Astrocyte of the spinal cord (primary cell): ENCODE measurements at regions not wholly inside any gene's neighbourhood (a gene's known extent, or its start where the extent isn't known, plus 50 kb on each side); places are given as distances from the start of the nearest gene placed in this dataset.

ENCODE experiments used
- DNase-seq: peaks from one replicate; pipeline ENCODE4 v3.0.0; 2011; ENCODE audit warnings: low read depth, low spot score
- H3K4me3 ChIP-seq: 2 replicates; pipeline ENCODE4 v1.5.1; 2011; ENCODE audit warnings: low read depth, mild to moderate bottlenecking, low read length, moderate library complexity
- in situ Hi-C: cut with HindIII; loops from 2 replicates; pipeline ENCODE4 v1.10.0; 2017; ENCODE audit warnings: low sequenced_read_pairs
- TF ChIP-seq, protein P1 (sequence below): IDR thresholded peaks from 2 replicates; pipeline ENCODE4 v1.5.1; 2012; ENCODE audit warnings: low read depth, mild to moderate bottlenecking, low read length, inconsistent platforms

DNA sequence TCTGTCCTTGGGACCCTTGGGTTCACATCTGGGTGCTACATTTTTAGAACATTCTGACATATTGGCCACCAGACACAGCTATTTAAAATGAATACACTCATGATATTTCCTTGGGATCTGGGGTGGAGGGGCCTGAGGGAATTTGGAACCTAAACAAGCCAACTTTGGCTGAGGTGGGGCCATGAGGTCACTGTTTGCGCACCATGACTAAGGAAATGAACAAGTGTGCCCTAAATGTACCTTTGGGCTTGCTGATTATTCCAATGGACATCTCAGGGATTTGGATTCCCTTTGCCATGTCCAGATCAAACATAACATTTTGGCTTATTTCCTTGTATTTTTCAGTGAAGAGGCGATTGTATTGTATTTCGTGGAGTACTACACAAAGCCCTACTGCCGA lies 80.5 kb upstream of the SEC11C start:
- TF ChIP-seq, protein P1, sequence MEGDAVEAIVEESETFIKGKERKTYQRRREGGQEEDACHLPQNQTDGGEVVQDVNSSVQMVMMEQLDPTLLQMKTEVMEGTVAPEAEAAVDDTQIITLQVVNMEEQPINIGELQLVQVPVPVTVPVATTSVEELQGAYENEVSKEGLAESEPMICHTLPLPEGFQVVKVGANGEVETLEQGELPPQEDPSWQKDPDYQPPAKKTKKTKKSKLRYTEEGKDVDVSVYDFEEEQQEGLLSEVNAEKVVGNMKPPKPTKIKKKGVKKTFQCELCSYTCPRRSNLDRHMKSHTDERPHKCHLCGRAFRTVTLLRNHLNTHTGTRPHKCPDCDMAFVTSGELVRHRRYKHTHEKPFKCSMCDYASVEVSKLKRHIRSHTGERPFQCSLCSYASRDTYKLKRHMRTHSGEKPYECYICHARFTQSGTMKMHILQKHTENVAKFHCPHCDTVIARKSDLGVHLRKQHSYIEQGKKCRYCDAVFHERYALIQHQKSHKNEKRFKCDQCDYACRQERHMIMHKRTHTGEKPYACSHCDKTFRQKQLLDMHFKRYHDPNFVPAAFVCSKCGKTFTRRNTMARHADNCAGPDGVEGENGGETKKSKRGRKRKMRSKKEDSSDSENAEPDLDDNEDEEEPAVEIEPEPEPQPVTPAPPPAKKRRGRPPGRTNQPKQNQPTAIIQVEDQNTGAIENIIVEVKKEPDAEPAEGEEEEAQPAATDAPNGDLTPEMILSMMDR: no peak
- no peak overlapping the region for H3K4me3 ChIP-seq
- in situ Hi-C loops: loop anchor here (25.0 kb wide), 1 partner anchor 272 kb away; no protein-coding TSS in a partner anchor
- DNase-seq: no peak

DNA sequence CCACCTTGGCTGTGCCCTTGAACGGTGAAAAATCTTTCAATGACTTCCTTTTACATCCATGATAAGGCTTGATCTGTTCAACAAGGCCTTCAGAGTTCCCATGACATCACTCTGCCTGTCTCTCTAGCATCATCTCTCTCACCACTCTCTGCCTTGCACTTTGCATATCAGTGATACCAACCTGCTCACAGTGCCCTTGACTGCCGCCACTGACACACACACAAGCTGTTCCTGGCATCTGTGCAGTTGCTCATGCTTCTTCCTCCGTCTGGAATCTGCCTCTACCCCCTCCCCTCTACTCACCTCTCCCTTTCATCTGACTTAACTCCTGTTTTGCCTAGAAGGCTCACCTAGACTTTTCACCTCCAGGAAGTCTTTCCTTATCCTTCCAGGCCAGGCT lies 79.1 kb upstream of the SEC11C start:
- no peak overlapping the region for H3K4me3 ChIP-seq
- TF ChIP-seq, protein P1: no peak
- in situ Hi-C loops: loop anchor here (25.0 kb wide), 1 partner anchor 273 kb away; no protein-coding TSS in a partner anchor
- no peak for DNase-seq

DNA sequence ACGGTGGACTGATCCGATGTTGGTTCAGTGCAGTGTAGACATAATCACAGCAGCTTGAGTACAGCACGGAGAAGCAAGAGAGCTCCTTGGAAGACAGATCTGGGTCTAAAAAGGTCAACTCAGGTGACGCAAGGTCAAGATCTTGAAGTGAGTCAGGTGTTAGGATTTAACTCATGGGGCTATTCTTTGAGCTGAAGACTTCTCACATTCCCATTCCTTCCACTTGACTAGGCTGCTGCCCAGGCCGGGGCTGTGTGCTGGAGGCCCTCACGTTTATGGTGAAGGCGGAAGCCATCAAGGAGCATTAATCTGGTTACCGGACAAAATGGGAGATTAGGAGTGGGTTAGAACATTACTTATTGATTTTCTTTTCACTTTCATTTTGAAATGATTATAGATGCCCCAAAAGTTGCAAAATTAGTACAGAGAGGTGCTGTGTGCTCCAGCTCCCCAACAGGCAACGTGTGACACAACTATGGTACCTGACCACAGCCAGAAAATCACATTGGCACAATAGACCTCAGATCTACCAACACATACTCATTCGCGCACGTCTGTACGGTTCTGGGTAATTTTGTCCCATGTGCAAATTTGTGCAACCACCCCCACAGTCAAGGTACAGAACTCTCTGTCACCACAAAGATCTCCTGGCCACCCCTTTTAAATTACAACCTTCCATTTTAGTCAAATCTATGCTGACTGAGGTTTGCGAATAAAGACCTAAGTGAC lies 77.6 kb upstream of the SEC11C start:
- TF ChIP-seq, protein P1: no peak
- in situ Hi-C loops: loop anchor here (25.0 kb wide), 1 partner anchor 275 kb away; no protein-coding TSS in a partner anchor
- no peak for DNase-seq
- H3K4me3 ChIP-seq: no peak overlapping the region

GRCh38 chr18:59062643-59063006 lies 77.1 kb upstream of the SEC11C start:
- no peak for DNase-seq
- in situ Hi-C loops: loop anchor here (25.0 kb wide), 1 partner anchor 275 kb away; no protein-coding TSS in a partner anchor
- no peak overlapping the region for H3K4me3 ChIP-seq
- TF ChIP-seq, protein P1: no peak

DNA sequence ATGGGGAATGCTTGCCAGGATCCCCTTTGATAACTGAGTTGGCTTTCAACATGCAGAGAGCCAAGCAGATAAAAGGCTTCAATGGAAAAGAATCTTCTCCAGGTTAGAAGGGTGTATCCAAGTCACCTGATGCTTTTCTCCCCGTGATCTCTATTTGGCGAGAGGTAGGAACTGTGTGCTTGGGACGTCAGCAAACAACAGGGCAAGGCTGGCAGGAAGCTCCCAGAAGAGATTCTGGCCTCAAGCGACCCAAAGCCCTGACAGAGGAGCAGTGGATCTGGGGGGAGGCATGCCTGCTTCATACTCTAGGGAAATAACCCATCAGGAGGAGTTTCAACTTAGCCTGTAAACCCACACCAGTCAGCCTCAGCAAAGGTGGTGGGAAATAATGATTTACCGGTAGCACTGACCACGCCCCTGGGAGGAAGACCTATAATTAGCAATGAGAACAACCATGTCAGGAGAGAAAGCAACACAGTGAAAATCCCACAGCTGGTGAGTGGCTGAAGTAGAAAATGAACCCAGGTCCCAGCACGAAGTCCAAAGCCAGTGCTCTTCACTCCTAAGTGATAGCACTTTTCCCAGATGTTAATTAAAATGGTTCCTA lies 76.3 kb upstream of the SEC11C start:
- no peak for DNase-seq
- TF ChIP-seq, protein P1: no peak
- in situ Hi-C loops: loop anchor here (25.0 kb wide), 1 partner anchor 276 kb away; no protein-coding TSS in a partner anchor

DNA sequence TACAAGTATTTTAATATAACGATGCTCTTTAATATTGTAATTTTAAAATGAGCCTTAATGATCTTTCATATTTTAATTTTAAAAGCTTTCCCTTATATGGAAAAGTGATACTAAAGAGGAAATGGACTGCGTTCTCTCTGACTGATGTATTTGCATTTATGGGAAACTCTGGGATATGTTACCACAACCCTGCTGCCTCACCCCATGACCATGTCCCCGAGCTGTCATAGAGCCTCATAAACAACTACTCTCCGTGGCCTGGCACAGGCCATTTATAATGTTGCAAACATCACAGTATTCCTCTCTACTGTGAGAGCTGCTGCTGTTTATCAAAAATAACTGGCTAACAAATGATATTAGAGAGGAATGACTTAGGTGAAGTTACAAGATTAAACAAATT lies 75.8 kb upstream of the SEC11C start:
- TF ChIP-seq, protein P1: no peak
- in situ Hi-C loops: loop anchor here (25.0 kb wide), 1 partner anchor 277 kb away; no protein-coding TSS in a partner anchor

More for the DNA sequence above, 76.3 kb upstream of the SEC11C start:
- no peak overlapping the region for H3K4me3 ChIP-seq

More for the DNA sequence above, 75.8 kb upstream of the SEC11C start:
- no peak overlapping the region for H3K4me3 ChIP-seq
- no peak for DNase-seq
